ENCODE measurements at regions not wholly inside any gene's neighbourhood (a gene's known extent, or its start where the extent isn't known, plus 50 kb on each side); places are given as distances from the start of the nearest gene placed in this dataset.

GRCh38 chr2:38218995-38219394, 143.0 kb upstream of the CYP1B1 start:
- FAIRE-seq = no peak
- Histone ChIP-seq H3K4me3 (ENCODE audit: low read depth, low read length) (no peak overlapping the region), H3K36me3 (ENCODE audit: control insufficient read depth, insufficient read depth, low read length) (no peaks in the 10 kb centered on the region), H3K27me3 (ENCODE audit: control insufficient read depth, insufficient read depth, low read length) (peaks cover 2% of the 10 kb centered on the region)
- no peak for TF ChIP-seq CTCF (IDR thresholded peaks at IDR 0.05; ENCODE audit: insufficient read depth, low read length, severe bottlenecking)
- no peak for DNase-seq (ENCODE audit: low read depth)

DNA sequence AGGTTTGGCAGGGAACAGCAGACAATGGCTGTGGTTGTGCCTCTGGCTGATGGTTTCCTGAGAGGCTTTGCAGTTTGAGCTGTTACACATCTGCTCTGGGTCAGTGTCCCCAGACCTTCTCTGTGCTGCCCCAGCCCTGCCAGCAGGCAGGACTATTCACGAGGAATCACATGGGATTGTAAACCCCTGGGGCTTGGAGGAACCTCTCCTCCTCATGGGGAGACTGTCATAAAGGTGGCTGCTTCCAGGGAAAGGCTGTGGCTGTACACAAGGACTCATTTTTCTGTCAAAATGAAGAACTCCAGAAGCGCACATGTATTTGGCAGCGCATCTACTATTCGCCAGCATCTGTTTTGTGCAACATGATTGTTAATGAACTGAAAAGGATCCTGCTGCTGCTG, 142.6 kb upstream of the CYP1B1 start:
- no peak for FAIRE-seq

DNA sequence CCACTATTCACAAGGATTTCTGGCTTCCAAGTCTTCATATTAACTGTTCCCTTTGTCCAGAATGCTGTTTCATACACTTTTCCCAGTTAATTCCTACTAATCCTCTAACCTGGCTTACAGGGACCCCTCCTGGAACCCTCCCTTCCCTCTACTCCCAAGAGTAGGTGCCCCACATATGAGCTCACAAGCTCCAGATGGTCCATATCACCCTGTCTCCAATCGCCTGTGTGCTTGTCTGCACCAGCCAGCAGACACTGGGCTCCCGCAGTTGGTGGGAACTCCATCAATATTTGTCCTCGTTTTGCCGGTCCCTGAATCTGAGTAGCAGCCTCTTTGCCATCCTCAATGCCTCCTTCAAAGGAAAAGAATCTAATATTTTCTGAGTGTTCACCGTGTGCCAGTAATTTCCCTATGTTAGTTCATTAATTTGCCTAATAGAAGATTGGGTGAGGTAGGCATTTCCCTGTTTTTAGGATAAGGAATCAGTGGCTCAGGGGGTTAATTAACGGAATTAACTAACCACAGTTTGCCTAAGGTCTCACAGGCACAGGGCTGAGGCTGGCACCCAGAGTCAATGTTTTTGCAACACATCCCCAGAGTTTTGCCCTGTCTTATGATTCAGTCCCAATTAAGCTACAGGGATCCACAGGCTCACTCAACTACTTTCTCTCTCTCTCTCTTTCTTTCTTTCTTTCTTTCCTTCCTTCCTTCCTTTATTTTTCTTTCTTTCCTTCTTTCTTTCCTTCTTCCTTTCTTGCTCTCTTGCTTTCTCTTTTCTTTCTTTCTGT, 141.6 kb upstream of the CYP1B1 start:
- Histone ChIP-seq H3K36me3 (ENCODE audit: control insufficient read depth, insufficient read depth, low read length) (no peaks in the 10 kb centered on the region), H3K4me3 (ENCODE audit: low read depth, low read length) (no peak overlapping the region), H3K27me3 (ENCODE audit: control insufficient read depth, insufficient read depth, low read length) (peaks cover 2% of the 10 kb centered on the region)
- FAIRE-seq (peak; percentile 7), DNase-seq (ENCODE audit: low read depth) (no peak)
- TF ChIP-seq CTCF (IDR thresholded peaks at IDR 0.05; ENCODE audit: insufficient read depth, low read length, severe bottlenecking) = no peak

More for the DNA sequence above, 142.6 kb upstream of the CYP1B1 start:
- no peaks in the 10 kb centered on the region for H3K36me3 ChIP-seq (ENCODE audit: control insufficient read depth, insufficient read depth, low read length)
- H3K4me3 ChIP-seq (ENCODE audit: low read depth, low read length) = no peak overlapping the region
- no peak for DNase-seq (ENCODE audit: low read depth)
- H3K27me3 ChIP-seq (ENCODE audit: control insufficient read depth, insufficient read depth, low read length) = peaks cover 2% of the 10 kb centered on the region
- no peak for TF ChIP-seq CTCF (IDR thresholded peaks at IDR 0.05; ENCODE audit: insufficient read depth, low read length, severe bottlenecking)

GRCh38 chr2:38216886-38217285, 140.9 kb upstream of the CYP1B1 start:
- TF ChIP-seq CTCF (IDR thresholded peaks at IDR 0.05; ENCODE audit: insufficient read depth, low read length, severe bottlenecking) = no peak
- no peak for DNase-seq (ENCODE audit: low read depth)

GRCh38 chr2:38215993-38216392, 140.0 kb upstream of the CYP1B1 start:
- FAIRE-seq (peak; percentile 47), DNase-seq (ENCODE audit: low read depth) (peak; percentile 79)
- no peak overlapping the region for H3K4me3 ChIP-seq (ENCODE audit: low read depth, low read length)
- no peaks in the 10 kb centered on the region for H3K36me3 ChIP-seq (ENCODE audit: control insufficient read depth, insufficient read depth, low read length)
- no peak for TF ChIP-seq CTCF (IDR thresholded peaks at IDR 0.05; ENCODE audit: insufficient read depth, low read length, severe bottlenecking)
- H3K27me3 ChIP-seq (ENCODE audit: control insufficient read depth, insufficient read depth, low read length) = peaks cover 2% of the 10 kb centered on the region

More at GRCh38 chr2:38216886-38217285, 140.9 kb upstream of the CYP1B1 start:
- Histone ChIP-seq H3K36me3 (ENCODE audit: control insufficient read depth, insufficient read depth, low read length) (no peaks in the 10 kb centered on the region), H3K4me3 (ENCODE audit: low read depth, low read length) (no peak overlapping the region), H3K27me3 (ENCODE audit: control insufficient read depth, insufficient read depth, low read length) (peaks cover 2% of the 10 kb centered on the region)
- FAIRE-seq = no peak

DNA sequence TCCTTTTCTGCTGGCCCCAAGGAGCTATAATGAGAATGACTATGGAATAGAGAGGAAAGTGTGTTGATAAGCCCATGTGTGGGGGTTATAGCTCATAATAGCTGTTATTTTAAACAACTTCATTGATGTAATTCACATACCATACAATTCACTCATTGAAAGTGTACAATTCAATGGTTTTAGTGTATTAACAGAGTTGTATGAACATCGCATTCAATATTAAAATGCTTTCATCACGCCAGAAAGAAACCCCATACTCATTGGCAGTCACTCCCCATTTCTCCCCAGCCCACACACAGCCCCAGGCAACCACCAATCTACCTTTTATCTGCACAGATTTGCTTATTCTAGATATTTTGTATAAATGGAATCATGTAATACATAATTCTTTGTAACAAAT, 139.6 kb upstream of the CYP1B1 start:
- TF ChIP-seq CTCF (IDR thresholded peaks at IDR 0.05; ENCODE audit: insufficient read depth, low read length, severe bottlenecking) = no peak
- FAIRE-seq (no peak), DNase-seq (ENCODE audit: low read depth) (no peak)
- Histone ChIP-seq H3K27me3 (ENCODE audit: control insufficient read depth, insufficient read depth, low read length) (peaks cover 2% of the 10 kb centered on the region), H3K36me3 (ENCODE audit: control insufficient read depth, insufficient read depth, low read length) (no peaks in the 10 kb centered on the region), H3K4me3 (ENCODE audit: low read depth, low read length) (no peak overlapping the region)

All from bronchial epithelial cell (primary cell).